Tibial artery (tissue), 4 donors: ENCODE measurements at regions not wholly inside any gene's neighbourhood (a gene's known extent, or its start where the extent isn't known, plus 50 kb on each side); places are given as distances from the start of the nearest gene placed in this dataset.
A peak's percentile ranks its signal among the peaks of the same experiment; 100 is the strongest.

ENCODE experiments used
- DNase-seq, 2 donors: peaks; one replicate each; pipeline ENCODE4 v3.0.0-alpha.2; 2019
- H3K27ac ChIP-seq, 2 donors: fragments of 200-600 bp; sonication (generic) in 1 of 2; 1 replicate in 1 of 2; 2 replicates in 1 of 2; pipeline ENCODE4 v1.5.1; 2018 to 2019; ENCODE audit warnings: mild to moderate bottlenecking in 1 of 2
- H3K27me3 ChIP-seq, 2 donors: fragments of 200-600 bp; sonication (generic) in 1 of 2; one replicate each; pipeline versions ENCODE4 v1.5.1 to v1.6.0; 2016 to 2019
- H3K36me3 ChIP-seq, 3 donors: fragments of 200-600 bp; sonication (generic) in 2 of 3; one replicate each; pipeline ENCODE4 v1.5.1; 2016 to 2019; ENCODE audit warnings: mild to moderate bottlenecking in 2 of 3
- H3K4me1 ChIP-seq, 4 donors: fragments of 200-600 bp; sonication (generic) in 2 of 4; 1 replicate in 3 of 4; 2 replicates in 1 of 4; pipeline ENCODE4 v1.5.1; 2016 to 2019
- H3K4me3 ChIP-seq, 2 donors: fragments of 200-600 bp; sonication (generic) in 1 of 2; 1 replicate in 1 of 2; 2 replicates in 1 of 2; pipeline ENCODE4 v1.5.1; 2018 to 2019; ENCODE audit warnings: mild to moderate bottlenecking in 2 of 2
- H3K9me3 ChIP-seq, 3 donors: fragments of 200-600 bp; sonication (generic) in 1 of 3; one replicate each; pipeline ENCODE4 v1.5.1; 2016 to 2019
- CTCF ChIP-seq, 2 experiments: fragments of 200-600 bp in 1 of 2; fragments of 450-650 bp in 1 of 2; IDR thresholded peaks; one replicate each; pipeline ENCODE4 v1.5.1; 2017 to 2019; ENCODE audit warnings: antibody characterized with exemption in 2 of 2, mild to moderate bottlenecking in 1 of 2, moderate library complexity in 1 of 2
- intact Hi-C: fragments of 100-400 bp; cut with DNase I; formaldehyde crosslinking; loops from one replicate; pipeline ENCODE4 v1.15.0; 2023; ENCODE audit warnings: low total_unique reads

- Histone ChIP-seq H3K27ac (no peak overlapping the region), H3K9me3 (no peaks in the 10 kb centered on the region), H3K4me3 (no peak overlapping the region), H3K27me3 (peaks cover 0 to 3% of the 10 kb centered on the region in 2 donors), H3K4me1 (no peaks in the 10 kb centered on the region), H3K36me3 (no peaks in the 10 kb centered on the region)
- intact Hi-C loops = no loop called here
- DNase-seq = no peak
- no peak for TF ChIP-seq CTCF (IDR thresholded peaks at IDR 0.05)
Observed at GRCh38 chr22:49380828-49381114, 446.9 kb downstream of the BRD1 start.

- no peak overlapping the region for H3K27ac ChIP-seq
- no peak for TF ChIP-seq CTCF (IDR thresholded peaks at IDR 0.05)
- DNase-seq = peak in 1 of 2 donors; percentile 23
- H3K4me3 ChIP-seq = no peak overlapping the region
- no peaks in the 10 kb centered on the region for H3K4me1 ChIP-seq
- intact Hi-C loops = no loop called here
- no peaks in the 10 kb centered on the region for H3K36me3 ChIP-seq
- no peaks in the 10 kb centered on the region for H3K9me3 ChIP-seq
- H3K27me3 ChIP-seq = peaks cover 0 to 3% of the 10 kb centered on the region in 2 donors
Observed at GRCh38 chr22:49380095-49380827, 447.4 kb downstream of the BRD1 start.

GRCh38 chr22:49377306-49377705, 450.4 kb downstream of the BRD1 start:
- Histone ChIP-seq H3K4me1 (no peaks in the 10 kb centered on the region), H3K36me3 (no peaks in the 10 kb centered on the region), H3K27ac (no peak overlapping the region), H3K27me3 (peaks cover 0 to 3% of the 10 kb centered on the region in 2 donors), H3K9me3 (no peaks in the 10 kb centered on the region), H3K4me3 (no peak overlapping the region)
- DNase-seq = peak in 1 of 2 donors; percentile 46
- TF ChIP-seq CTCF (IDR thresholded peaks at IDR 0.05) = no peak
- intact Hi-C loops = no loop called here

- Histone ChIP-seq H3K36me3 (no peaks in the 10 kb centered on the region), H3K4me1 (no peaks in the 10 kb centered on the region), H3K4me3 (no peak overlapping the region), H3K9me3 (no peaks in the 10 kb centered on the region), H3K27ac (no peak overlapping the region), H3K27me3 (peaks cover 0 to 17% of the 10 kb centered on the region in 2 donors)
- peak in 1 of 2 donors; percentile 51 for DNase-seq
- TF ChIP-seq CTCF (IDR thresholded peaks at IDR 0.05) = no peak
- intact Hi-C loops = no loop called here
Observed at GRCh38 chr22:49373801-49374226, 453.9 kb downstream of the BRD1 start.

GRCh38 chr22:49373289-49373666, 454.4 kb downstream of the BRD1 start:
- Histone ChIP-seq H3K4me3 (no peak overlapping the region), H3K27me3 (peaks cover 0 to 21% of the 10 kb centered on the region in 2 donors), H3K27ac (no peak overlapping the region), H3K9me3 (no peaks in the 10 kb centered on the region), H3K36me3 (no peaks in the 10 kb centered on the region), H3K4me1 (no peaks in the 10 kb centered on the region)
- no peak for DNase-seq
- TF ChIP-seq CTCF (IDR thresholded peaks at IDR 0.05) = no peak
- intact Hi-C loops = no loop called here
